ENCODE measurements at regions not wholly inside any gene's neighbourhood (a gene's known extent, or its start where the extent isn't known, plus 50 kb on each side); places are given as distances from the start of the nearest gene placed in this dataset.

DNA sequence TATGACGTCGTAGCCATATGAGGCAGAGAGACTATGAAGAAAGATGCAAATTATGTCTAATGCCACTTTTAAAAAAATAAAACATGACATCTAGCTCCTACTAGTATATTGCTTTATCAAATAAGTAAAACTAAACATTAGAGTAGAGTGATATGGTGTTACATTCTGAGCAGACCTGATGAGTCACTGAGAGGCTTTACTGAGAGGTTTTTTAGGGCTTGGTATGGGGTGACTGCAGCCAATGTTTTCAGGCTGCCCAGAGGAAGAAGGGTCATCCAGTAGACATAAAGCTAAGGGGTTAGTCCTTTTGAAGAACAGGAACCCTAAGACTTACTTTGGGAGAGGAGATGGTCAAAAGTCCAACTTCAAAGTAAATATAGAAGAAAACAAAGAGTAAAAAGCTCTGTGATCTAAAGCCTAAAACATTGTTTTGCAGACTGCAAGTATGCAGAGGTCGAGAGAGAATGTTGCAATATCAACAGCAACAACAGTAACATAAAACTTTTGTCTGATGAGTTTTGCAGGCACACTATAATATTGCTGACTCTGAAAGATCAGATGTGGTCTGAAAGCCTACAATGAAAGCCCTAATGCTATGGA is 774.7 kb downstream of the TMTC2 start:
- Histone ChIP-seq H2AFZ (replicated peaks; ENCODE audit: low read length, poor library complexity) (no peak overlapping the region), H2BK120ac (ENCODE audit: low read depth, low read length) (no peak overlapping the region), H3K4me2 (ENCODE audit: low read depth, low read length) (no peak overlapping the region), H3K9me3 (ENCODE audit: control insufficient read depth, insufficient read depth, low read length) (no peaks in the 10 kb centered on the region; the same call in 1 of the 2 replicates), H3K27ac (ENCODE audit: insufficient read depth, low read length) (no peak overlapping the region), H3K9me1 (ENCODE audit: insufficient read depth, low read length) (no peaks in the 10 kb centered on the region), H2AK9ac (replicated peaks; ENCODE audit: low read depth, low read length, poor library complexity) (no peak overlapping the region), H3K9ac (ENCODE audit: low read depth, low read length) (no peak overlapping the region), H4K91ac (ENCODE audit: insufficient read depth, low read depth, low read length) (no peak overlapping the region), H4K8ac (ENCODE audit: low read depth in 2 of 2, low read length in 2 of 2) (no peak overlapping the region), H3K4me1 (ENCODE audit: control insufficient read depth, insufficient read depth, low read length) (no peaks in the 10 kb centered on the region), H3K27me3 (ENCODE audit: control insufficient read depth, insufficient read depth, low read length) (no peaks in the 10 kb centered on the region), H4K5ac (ENCODE audit: low read depth, low read length) (no peak overlapping the region), H3K36me3 (ENCODE audit: control insufficient read depth, insufficient read depth, low read length) (no peaks in the 10 kb centered on the region), H3K23ac (ENCODE audit: low read depth, low read length) (no peak overlapping the region), H3K56ac (ENCODE audit: extremely low read depth, insufficient read depth, low read length) (no peak overlapping the region), H2BK20ac (ENCODE audit: low read depth, low read length) (no peak overlapping the region), H3K18ac (ENCODE audit: low read depth, low read length) (no peak overlapping the region), H3K4ac (ENCODE audit: low read depth, low read length) (no peak overlapping the region), H3K4me3 (ENCODE audit: insufficient read depth, low read depth, low read length) (no peak overlapping the region), H2BK5ac (ENCODE audit: low read depth, low read length, poor library complexity, severe bottlenecking) (no peak overlapping the region), H2AK5ac (ENCODE audit: low read depth, low read length) (no peak overlapping the region), H3K79me1 (ENCODE audit: low read depth in 1 of 2, low read length in 2 of 2) (no peaks in the 10 kb centered on the region), H3K14ac (replicated peaks; ENCODE audit: low read depth, low read length) (no peak overlapping the region), H4K20me1 (ENCODE audit: insufficient read depth, low read length) (no peaks in the 10 kb centered on the region), H2BK15ac (ENCODE audit: low read depth, low read length) (no peak overlapping the region)
- ChIA-PET POLR2A (ENCODE audit: unreplicated experiment) (no interaction called here), CTCF (interaction anchor here (1.0 kb wide), 1 partner anchor 59 kb away, joined by 3 read pairs; no protein-coding TSS in a partner anchor)
- TF ChIP-seq CEBPB (IDR thresholded peaks at IDR 0.05; ENCODE audit: low read depth, low read length), result no peak
- no peak for TF ChIP-seq MXI1 (IDR thresholded peaks at IDR 0.05; ENCODE audit: borderline replicate concordance, low read depth, low read length)
- no peak for TF ChIP-seq POLR2A (IDR thresholded peaks at IDR 0.05; ENCODE audit: low read depth, low read length)
- no peak for TF ChIP-seq BHLHE40 (IDR thresholded peaks at IDR 0.05; ENCODE audit: low read depth, low read length)
- TF ChIP-seq SMC3 (IDR thresholded peaks at IDR 0.05; ENCODE audit: low read depth, low read length), result no peak
- no peak for TF ChIP-seq RFX5 (IDR thresholded peaks at IDR 0.05; ENCODE audit: low read depth, low read length)
- no peak for TF ChIP-seq MAFK (IDR thresholded peaks at IDR 0.05; ENCODE audit: low read depth, low read length)
- no peak for TF ChIP-seq RAD21 (IDR thresholded peaks at IDR 0.05; ENCODE audit: low read length)
- TF ChIP-seq NFE2L2 (IDR thresholded peaks at IDR 0.05; ENCODE audit: low read depth, low read length), result no peak
- TF ChIP-seq, protein P1, sequence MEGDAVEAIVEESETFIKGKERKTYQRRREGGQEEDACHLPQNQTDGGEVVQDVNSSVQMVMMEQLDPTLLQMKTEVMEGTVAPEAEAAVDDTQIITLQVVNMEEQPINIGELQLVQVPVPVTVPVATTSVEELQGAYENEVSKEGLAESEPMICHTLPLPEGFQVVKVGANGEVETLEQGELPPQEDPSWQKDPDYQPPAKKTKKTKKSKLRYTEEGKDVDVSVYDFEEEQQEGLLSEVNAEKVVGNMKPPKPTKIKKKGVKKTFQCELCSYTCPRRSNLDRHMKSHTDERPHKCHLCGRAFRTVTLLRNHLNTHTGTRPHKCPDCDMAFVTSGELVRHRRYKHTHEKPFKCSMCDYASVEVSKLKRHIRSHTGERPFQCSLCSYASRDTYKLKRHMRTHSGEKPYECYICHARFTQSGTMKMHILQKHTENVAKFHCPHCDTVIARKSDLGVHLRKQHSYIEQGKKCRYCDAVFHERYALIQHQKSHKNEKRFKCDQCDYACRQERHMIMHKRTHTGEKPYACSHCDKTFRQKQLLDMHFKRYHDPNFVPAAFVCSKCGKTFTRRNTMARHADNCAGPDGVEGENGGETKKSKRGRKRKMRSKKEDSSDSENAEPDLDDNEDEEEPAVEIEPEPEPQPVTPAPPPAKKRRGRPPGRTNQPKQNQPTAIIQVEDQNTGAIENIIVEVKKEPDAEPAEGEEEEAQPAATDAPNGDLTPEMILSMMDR (conservative IDR thresholded peaks at IDR 0.05; ENCODE audit: low read depth, low read length), result no peak
- TF ChIP-seq MAZ (IDR thresholded peaks at IDR 0.05; ENCODE audit: borderline replicate concordance, low read depth, low read length), result no peak
- TF ChIP-seq, protein P2, sequence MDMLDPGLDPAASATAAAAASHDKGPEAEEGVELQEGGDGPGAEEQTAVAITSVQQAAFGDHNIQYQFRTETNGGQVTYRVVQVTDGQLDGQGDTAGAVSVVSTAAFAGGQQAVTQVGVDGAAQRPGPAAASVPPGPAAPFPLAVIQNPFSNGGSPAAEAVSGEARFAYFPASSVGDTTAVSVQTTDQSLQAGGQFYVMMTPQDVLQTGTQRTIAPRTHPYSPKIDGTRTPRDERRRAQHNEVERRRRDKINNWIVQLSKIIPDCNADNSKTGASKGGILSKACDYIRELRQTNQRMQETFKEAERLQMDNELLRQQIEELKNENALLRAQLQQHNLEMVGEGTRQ (IDR thresholded peaks at IDR 0.05; ENCODE audit: low read depth, low read length), result no peak
- no peak for TF ChIP-seq ELK1 (IDR thresholded peaks at IDR 0.05; ENCODE audit: borderline replicate concordance, low read depth, low read length)
- TF ChIP-seq RCOR1 (IDR thresholded peaks at IDR 0.05; ENCODE audit: insufficient replicate concordance, low read length), result no peak
- TF ChIP-seq FOS (IDR thresholded peaks at IDR 0.05; ENCODE audit: low read depth, low read length), result no peak
- no peak for TF ChIP-seq CHD1 (IDR thresholded peaks at IDR 0.05; ENCODE audit: low read depth, low read length)
- no peak for ATAC-seq (ENCODE audit: low read depth)
- WGBS, 2 experiments (ENCODE audit: extremely low coverage in 2 of 2, insufficient read length in 1 of 2), result no CpG with 5 or more reads among the region's 3 CpGs
- no peak for DNase-seq
- dilution Hi-C loops (cut with HindIII; ENCODE audit: low sequenced_read_pairs, unreplicated experiment), result no loop called here
- in situ Hi-C loops (cut with MboI; ENCODE audit: low sequenced_read_pairs), result no loop called here
- BruUV-seq (replicated peaks), result no TSS peak
- intact Hi-C loops (cut with micrococcal nuclease), result no loop called here

All from IMR-90 (cell line).